Neural progenitor cell (in vitro differentiated cells): ENCODE measurements at regions not wholly inside any gene's neighbourhood (a gene's known extent, or its start where the extent isn't known, plus 50 kb on each side); places are given as distances from the start of the nearest gene placed in this dataset.

ENCODE experiments used
- DNase-seq: peaks from one replicate; pipeline ENCODE4 v3.0.0-alpha.2; 2016; ENCODE audit warnings: low spot score
- H2AFZ ChIP-seq: fragments of 200-600 bp; sonication (generic); replicated peaks from 2 replicates; pipeline ENCODE4 v1.6.1; 2016; ENCODE audit warnings: antibody characterized with exemption
- H3F3A ChIP-seq: fragments of 200-600 bp; sonication (generic); 2 replicates; pipeline ENCODE4 v1.6.1; 2016; ENCODE audit warnings: antibody characterized with exemption, low read depth
- H3K27ac ChIP-seq: fragments of 200-600 bp; sonication (generic); 2 replicates; pipeline ENCODE4 v1.5.1; 2016; ENCODE audit warnings: mild to moderate bottlenecking
- H3K27me3 ChIP-seq: fragments of 200-600 bp; sonication (generic); 2 replicates; pipeline ENCODE4 v1.6.1; 2016; ENCODE audit warnings: mild to moderate bottlenecking, moderate library complexity
- H3K36me3 ChIP-seq: fragments of 200-600 bp; sonication (generic); 2 replicates; pipeline ENCODE4 v1.5.1; 2016
- H3K4me1 ChIP-seq: fragments of 200-600 bp; sonication (generic); 2 replicates; pipeline ENCODE4 v1.6.1; 2016; ENCODE audit warnings: mixed run types
- H3K4me2 ChIP-seq: fragments of 200-600 bp; sonication (generic); 2 replicates; pipeline ENCODE4 v1.6.1; 2016
- H3K4me3 ChIP-seq: fragments of 200-600 bp; sonication (generic); 2 replicates; pipeline ENCODE4 v1.5.1; 2016
- H3K79me2 ChIP-seq: fragments of 200-600 bp; sonication (generic); 2 replicates; pipeline ENCODE4 v1.6.1; 2016; ENCODE audit warnings: low read depth
- H3K9ac ChIP-seq: fragments of 200-600 bp; sonication (generic); 2 replicates; pipeline ENCODE4 v1.6.1; 2016
- H3K9me3 ChIP-seq: fragments of 200-600 bp; sonication (generic); 2 replicates; pipeline ENCODE4 v1.5.1; 2016; ENCODE audit warnings: low read depth
- H4K20me1 ChIP-seq: fragments of 200-600 bp; sonication (generic); 2 replicates; pipeline ENCODE4 v1.6.1; 2016; ENCODE audit warnings: low read depth
- H3K27ac Mint-ChIP-seq: 3 replicates; pipeline ENCODE4 v1.8.0; 2021; ENCODE audit warnings: mixed read lengths
- H3K27me3 Mint-ChIP-seq: 2 replicates; pipeline ENCODE4 v1.8.0; 2022; ENCODE audit warnings: low read depth, mild to moderate bottlenecking, inconsistent platforms, moderate library complexity, mixed read lengths; ENCODE audit not compliant: insufficient read depth
- H3K36me3 Mint-ChIP-seq: 3 replicates; pipeline ENCODE4 v1.8.0; 2021; ENCODE audit warnings: mixed read lengths
- H3K4me1 Mint-ChIP-seq: 3 replicates; pipeline ENCODE4 v1.8.0; 2021; ENCODE audit warnings: mixed read lengths
- H3K4me3 Mint-ChIP-seq: 3 replicates; pipeline ENCODE4 v1.8.0; 2021; ENCODE audit warnings: mild to moderate bottlenecking, moderate library complexity, mixed read lengths
- H3K9me3 Mint-ChIP-seq: 3 replicates; pipeline ENCODE4 v1.8.0; 2020; ENCODE audit warnings: mixed read lengths
- EZH2 ChIP-seq: fragments of 200-600 bp; sonication (generic); IDR thresholded peaks from 2 replicates; pipeline ENCODE4 v1.6.1; 2017; ENCODE audit warnings: antibody characterized with exemption, mild to moderate bottlenecking, moderate library complexity
- EZH2phosphoT487 ChIP-seq: fragments of 200-600 bp; sonication (generic); IDR thresholded peaks from 2 replicates; pipeline ENCODE4 v1.6.1; 2017; ENCODE audit warnings: antibody characterized with exemption
- TF ChIP-seq, protein P1 (sequence below): fragments of 200-600 bp; sonication (generic); IDR thresholded peaks from 2 replicates; pipeline ENCODE4 v1.5.1; 2017; ENCODE audit warnings: antibody characterized with exemption, mild to moderate bottlenecking

GRCh38 chr17:72592242-72592966 lies 471.6 kb downstream of the SOX9 start:
- Histone ChIP-seq H3K4me2 (peak overlapping the region; percentile 97), H4K20me1 (peaks cover 5% of the 10 kb centered on the region), H3K4me3 (peak overlapping the region; percentile 74), H3K36me3 (no peaks in the 10 kb centered on the region), H2AFZ (peak overlapping the region; percentile 95), H3K27me3 (peaks cover 46% of the 10 kb centered on the region), H3K27ac (no peak overlapping the region), H3K9ac (no peak overlapping the region), H3K4me1 (peaks cover 3% of the 10 kb centered on the region), H3K79me2 (no peaks in the 10 kb centered on the region), H3F3A (peaks cover 8% of the 10 kb centered on the region), H3K9me3 (no peaks in the 10 kb centered on the region)
- Mint-ChIP-seq H3K9me3 (no peaks in the 10 kb centered on the region), H3K4me3 (peak overlapping the region; percentile 92), H3K27me3 (peaks cover 17% of the 10 kb centered on the region), H3K27ac (no peak overlapping the region), H3K36me3 (no peaks in the 10 kb centered on the region), H3K4me1 (peaks cover 25% of the 10 kb centered on the region)
- TF ChIP-seq EZH2phosphoT487 (no peak), EZH2 (peak; percentile 56)
- DNase-seq: peak; percentile 93

DNA sequence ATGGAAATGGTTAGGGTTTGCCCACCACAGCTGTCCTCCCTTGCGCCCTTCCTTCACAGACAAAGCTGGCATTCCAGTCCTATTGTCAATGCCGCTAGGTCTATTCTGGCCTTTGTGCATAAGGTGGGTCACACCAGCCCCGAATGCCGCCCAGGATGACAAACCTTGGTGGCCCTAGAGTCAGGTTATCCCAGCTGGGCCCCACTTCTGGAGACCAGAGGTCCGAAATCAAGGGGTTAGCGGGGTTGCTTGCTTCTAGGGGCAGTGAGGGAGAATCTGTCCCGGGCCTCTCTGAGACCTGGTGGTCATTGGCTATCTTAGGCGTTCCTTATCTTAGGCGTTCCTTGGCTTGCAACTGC lies 472.1 kb downstream of the SOX9 start:
- H3K79me2 ChIP-seq: no peaks in the 10 kb centered on the region
- H2AFZ ChIP-seq: peak overlapping the region; percentile 51
- H3K4me1 ChIP-seq: peaks cover 3% of the 10 kb centered on the region
- no peak overlapping the region for H3K4me2 ChIP-seq
- no peaks in the 10 kb centered on the region for H3K36me3 ChIP-seq
- H3F3A ChIP-seq: peaks cover 8% of the 10 kb centered on the region
- peaks cover 17% of the 10 kb centered on the region for H3K27me3 Mint-ChIP-seq
- H3K9ac ChIP-seq: no peak overlapping the region
- H3K27ac Mint-ChIP-seq: no peak overlapping the region
- no peaks in the 10 kb centered on the region for H3K9me3 Mint-ChIP-seq
- H3K36me3 Mint-ChIP-seq: no peaks in the 10 kb centered on the region
- peaks cover 25% of the 10 kb centered on the region for H3K4me1 Mint-ChIP-seq
- H3K9me3 ChIP-seq: no peaks in the 10 kb centered on the region
- TF ChIP-seq EZH2phosphoT487: no peak
- H3K27me3 ChIP-seq: peaks cover 45% of the 10 kb centered on the region
- H3K4me3 Mint-ChIP-seq: peak overlapping the region; percentile 74
- no peak overlapping the region for H3K4me3 ChIP-seq
- H3K27ac ChIP-seq: no peak overlapping the region
- peaks cover 5% of the 10 kb centered on the region for H4K20me1 ChIP-seq
- no peak for DNase-seq

- no peaks in the 10 kb centered on the region for H3K36me3 ChIP-seq
- no peak overlapping the region for H3K4me3 ChIP-seq
- Mint-ChIP-seq H3K4me3 (no peak overlapping the region), H3K4me1 (peaks cover 13% of the 10 kb centered on the region), H3K9me3 (no peaks in the 10 kb centered on the region), H3K27me3 (peaks cover 13% of the 10 kb centered on the region), H3K27ac (no peak overlapping the region), H3K36me3 (no peaks in the 10 kb centered on the region)
- H3K79me2 ChIP-seq: no peaks in the 10 kb centered on the region
- H3F3A ChIP-seq: peaks cover 8% of the 10 kb centered on the region
- peaks cover 32% of the 10 kb centered on the region for H3K27me3 ChIP-seq
- H3K27ac ChIP-seq: no peak overlapping the region
- H3K9ac ChIP-seq: no peak overlapping the region
- peaks cover 5% of the 10 kb centered on the region for H4K20me1 ChIP-seq
- H3K9me3 ChIP-seq: no peaks in the 10 kb centered on the region
- DNase-seq: no peak
- no peak overlapping the region for H2AFZ ChIP-seq
- TF ChIP-seq EZH2phosphoT487 (no peak), EZH2 (no peak)
- TF ChIP-seq, protein P1, sequence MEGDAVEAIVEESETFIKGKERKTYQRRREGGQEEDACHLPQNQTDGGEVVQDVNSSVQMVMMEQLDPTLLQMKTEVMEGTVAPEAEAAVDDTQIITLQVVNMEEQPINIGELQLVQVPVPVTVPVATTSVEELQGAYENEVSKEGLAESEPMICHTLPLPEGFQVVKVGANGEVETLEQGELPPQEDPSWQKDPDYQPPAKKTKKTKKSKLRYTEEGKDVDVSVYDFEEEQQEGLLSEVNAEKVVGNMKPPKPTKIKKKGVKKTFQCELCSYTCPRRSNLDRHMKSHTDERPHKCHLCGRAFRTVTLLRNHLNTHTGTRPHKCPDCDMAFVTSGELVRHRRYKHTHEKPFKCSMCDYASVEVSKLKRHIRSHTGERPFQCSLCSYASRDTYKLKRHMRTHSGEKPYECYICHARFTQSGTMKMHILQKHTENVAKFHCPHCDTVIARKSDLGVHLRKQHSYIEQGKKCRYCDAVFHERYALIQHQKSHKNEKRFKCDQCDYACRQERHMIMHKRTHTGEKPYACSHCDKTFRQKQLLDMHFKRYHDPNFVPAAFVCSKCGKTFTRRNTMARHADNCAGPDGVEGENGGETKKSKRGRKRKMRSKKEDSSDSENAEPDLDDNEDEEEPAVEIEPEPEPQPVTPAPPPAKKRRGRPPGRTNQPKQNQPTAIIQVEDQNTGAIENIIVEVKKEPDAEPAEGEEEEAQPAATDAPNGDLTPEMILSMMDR: no peak
- no peak overlapping the region for H3K4me2 ChIP-seq
- peaks cover 3% of the 10 kb centered on the region for H3K4me1 ChIP-seq
These were observed 473.4 kb downstream of the SOX9 start for GRCh38 chr17:72594248-72594647.
